GM18502 (cell line): ENCODE measurements at regions not wholly inside any gene's neighbourhood (a gene's known extent, or its start where the extent isn't known, plus 50 kb on each side); places are given as distances from the start of the nearest gene placed in this dataset.

Experiments
- ATAC-seq: cut with Tn5 transposase; IDR thresholded peaks from one replicate; pipeline ENCODE4 v1.9.1; 2021; ENCODE audit warnings: mild to moderate bottlenecking; ENCODE audit not compliant: unreplicated experiment, poor library complexity

DNA sequence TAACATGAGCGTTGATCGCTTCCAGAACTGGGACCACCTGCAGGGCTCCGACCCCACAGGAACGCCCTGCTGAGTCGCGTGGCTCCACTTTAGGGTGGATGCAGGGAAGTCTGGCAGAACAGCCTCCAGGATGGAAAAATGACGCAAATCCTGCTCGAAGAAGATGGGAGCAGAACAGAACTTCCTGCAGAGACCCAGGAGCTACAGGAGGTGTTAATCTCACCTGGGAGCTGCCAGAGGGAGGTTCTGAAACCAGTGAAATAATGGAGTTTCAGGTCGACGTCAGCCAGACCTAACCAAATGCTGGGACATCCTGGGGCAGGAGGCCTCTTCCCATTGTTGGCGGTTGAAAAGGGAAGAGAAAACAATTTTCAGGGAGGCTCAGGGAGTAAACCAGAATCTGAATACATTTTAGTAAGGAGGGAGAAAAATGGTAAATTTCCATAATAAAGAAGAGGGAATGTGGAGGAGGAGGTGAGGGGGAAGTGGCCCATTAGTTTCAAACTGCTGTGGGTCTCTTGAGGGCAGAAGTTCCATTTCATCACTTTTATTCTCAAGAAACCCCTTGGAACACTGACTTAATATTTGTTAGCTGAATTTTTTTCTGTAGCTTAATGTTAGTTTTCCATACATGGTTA is 558.4 kb upstream of the CDH4 start:
- ATAC-seq, result no peak

DNA sequence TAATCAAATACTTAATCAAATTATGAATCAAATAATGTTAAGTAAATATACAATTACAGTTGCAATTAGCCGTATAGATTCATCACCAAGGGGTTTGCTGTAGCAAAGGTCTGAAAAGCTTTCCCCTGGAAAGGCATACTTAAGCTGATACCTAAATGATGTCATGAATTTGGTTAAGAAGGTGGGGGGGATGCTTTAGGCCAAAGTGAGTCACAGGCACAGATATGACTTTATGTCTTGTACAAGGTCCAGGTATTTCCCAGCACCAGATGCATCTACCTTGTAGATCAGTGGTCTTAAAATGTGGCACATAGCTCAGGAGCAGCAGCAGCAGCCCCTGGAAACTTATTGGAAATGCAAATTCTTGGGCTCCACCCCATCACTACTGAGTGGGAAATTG is 557.3 kb upstream of the CDH4 start:
- no peak for ATAC-seq

DNA sequence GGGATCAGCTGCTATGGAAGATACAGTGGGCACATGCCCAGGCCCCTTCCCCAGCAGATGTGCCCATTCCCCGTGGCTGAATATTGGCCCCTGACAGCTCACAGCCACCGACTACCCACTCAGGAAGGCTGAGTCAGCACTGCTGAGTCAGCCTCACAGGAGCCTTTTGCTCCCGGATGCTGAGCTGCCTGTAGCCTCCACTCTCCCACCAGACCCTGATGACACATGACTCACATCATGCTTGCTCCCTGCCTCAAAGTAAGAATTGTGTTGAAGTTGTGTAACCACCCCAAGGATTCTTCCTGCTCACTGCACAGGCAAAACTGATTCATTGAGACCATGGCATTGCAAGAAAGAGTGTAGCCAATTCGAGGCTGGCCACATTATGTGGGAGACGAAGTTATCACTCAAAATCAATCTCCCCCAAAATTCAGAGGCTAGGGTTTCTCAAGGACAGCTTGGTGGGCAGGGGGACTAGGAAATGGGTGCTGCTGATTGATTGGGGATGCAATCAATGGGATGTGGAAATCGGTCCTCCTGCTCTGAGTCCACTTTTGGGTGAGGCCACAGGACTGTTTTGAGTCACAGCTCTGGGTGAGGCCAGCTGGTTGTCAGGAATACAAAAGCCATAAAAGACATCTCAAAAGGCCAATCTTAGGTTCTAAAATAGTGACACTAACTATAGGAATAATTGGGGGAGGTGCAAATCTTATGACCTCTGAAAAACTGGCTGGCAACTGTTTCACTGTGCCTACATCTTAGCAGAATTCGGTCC is 556.6 kb upstream of the CDH4 start:
- ATAC-seq, result no peak

DNA sequence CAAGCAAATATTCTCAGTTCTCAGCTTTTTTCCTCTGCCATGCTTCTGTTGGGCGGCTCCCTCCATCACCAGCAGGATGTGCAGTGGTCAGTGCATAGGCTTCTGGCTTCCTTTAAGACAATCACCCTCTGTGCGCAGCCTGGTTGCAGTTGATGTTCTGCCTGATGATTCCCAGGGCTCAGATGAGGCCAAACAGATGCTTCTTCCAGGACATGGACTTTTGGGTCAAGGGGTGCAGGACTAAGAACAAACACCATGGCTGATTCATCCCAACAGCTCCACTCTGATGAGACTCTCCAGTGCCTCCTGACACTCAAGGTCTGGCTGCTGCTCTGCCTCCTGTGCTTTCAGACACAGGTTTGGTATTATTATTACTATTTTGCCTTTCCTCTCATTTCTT is 554.8 kb upstream of the CDH4 start:
- ATAC-seq, result no peak

GRCh38 chr20:60700728-60701127 is 551.3 kb upstream of the CDH4 start:
- no peak for ATAC-seq

GRCh38 chr20:60704147-60704546 is 547.9 kb upstream of the CDH4 start:
- ATAC-seq, result no peak

GRCh38 chr20:60713396-60713795 is 538.7 kb upstream of the CDH4 start:
- ATAC-seq, result no peak

- no peak for ATAC-seq
These were observed 536.9 kb upstream of the CDH4 start for GRCh38 chr20:60715172-60715571.

GRCh38 chr20:60718743-60719480 is 533.1 kb upstream of the CDH4 start:
- ATAC-seq, result no peak

GRCh38 chr20:60725311-60725906 is 526.7 kb upstream of the CDH4 start:
- ATAC-seq, result no peak

DNA sequence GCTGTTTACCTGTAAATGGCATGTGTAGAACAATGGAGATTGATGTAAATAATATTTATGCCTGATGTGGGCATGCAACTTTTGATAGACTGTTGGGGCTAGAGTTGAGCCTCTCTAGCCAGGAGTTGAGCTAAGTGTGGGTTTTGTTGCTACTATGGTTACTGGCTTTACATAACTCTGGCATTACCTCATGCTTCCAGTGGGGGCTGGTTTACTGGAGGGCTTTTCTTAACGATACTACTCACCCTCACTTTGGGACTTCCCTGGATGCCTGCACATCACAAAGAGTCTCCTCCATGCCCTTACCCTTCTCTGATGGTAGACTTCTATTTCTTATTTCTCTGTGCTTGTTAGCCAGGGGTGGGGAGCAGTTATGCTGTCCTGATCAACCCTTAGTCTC is 524.6 kb upstream of the CDH4 start:
- ATAC-seq, result no peak

DNA sequence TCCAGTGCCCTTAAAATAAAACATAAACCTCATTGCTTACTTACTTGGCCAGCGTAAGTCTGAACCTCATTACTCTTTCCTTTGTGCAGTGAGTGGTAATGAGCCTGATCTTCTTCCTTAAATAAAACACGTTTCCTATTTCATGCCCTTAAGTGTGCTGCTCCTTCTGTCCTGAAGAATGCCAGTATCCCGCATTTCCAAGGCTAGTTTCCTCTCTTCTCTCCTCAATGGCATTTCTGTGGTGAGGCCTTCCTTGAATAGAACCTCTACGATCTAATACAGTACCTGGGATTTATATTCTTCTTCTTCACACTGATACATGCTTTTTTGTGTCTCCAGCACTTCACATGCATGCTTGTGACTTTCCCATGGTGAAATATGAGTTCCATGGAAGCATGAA is 523.4 kb upstream of the CDH4 start:
- no peak for ATAC-seq

GRCh38 chr20:60729135-60729900 is 522.7 kb upstream of the CDH4 start:
- no peak for ATAC-seq

GRCh38 chr20:60732322-60732721 is 519.7 kb upstream of the CDH4 start:
- ATAC-seq, result no peak

DNA sequence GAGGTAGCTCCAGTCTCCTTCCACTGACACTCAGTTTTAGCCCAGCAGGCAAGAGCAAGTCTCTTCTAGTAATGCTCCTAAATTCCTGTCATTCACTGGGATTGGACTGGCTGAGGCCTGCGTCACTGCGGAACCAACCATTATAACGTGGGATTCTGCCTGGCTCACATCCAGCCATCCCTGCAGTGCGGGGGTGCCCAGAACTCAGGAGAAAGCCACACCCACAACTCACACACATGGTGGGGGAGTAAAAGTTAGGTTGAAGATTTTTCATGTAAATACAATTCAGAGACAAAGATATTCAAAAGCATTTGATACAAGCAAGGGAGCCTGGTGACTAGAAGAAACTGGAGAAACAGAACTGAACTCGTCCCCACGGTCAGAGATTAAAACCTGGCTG is 504.0 kb upstream of the CDH4 start:
- no peak for ATAC-seq

DNA sequence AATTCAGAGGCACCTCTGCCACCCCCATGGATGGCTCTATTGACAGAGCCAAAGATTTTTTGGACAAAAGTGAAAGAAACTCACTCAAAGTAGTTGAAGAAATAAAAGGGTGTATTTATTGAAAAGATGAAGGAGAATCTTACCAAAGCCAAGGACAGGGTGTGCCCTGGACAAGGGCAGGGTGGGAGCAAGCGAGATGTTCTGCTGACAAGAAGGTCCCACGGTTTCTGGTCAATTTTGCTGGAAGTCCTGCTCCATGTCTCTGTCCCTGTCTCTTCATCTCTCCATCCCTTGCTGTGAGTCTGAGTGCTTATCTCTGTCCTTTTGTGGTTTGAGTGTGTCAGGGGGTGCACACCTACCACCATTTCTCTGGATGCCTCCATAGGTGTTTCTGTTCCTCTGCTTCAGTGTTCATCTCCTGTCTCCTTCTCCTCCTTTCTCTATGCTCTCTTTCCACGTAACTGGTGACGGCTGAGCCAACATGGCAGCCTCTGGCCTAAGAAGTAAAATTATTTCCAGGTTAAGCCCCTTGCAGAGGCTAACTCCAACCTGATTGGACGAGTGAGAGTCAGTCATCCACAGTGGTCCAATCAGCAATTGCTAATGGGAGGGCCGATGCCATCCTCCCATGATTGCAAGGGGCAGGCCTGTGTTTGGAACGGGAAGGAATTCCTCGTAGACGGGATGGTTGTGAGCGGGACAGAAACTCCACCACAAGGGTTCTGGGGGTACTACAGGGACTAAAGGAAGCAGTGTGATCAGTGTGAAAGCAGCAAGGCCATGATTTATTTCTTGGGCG is 502.1 kb upstream of the CDH4 start:
- no peak for ATAC-seq

DNA sequence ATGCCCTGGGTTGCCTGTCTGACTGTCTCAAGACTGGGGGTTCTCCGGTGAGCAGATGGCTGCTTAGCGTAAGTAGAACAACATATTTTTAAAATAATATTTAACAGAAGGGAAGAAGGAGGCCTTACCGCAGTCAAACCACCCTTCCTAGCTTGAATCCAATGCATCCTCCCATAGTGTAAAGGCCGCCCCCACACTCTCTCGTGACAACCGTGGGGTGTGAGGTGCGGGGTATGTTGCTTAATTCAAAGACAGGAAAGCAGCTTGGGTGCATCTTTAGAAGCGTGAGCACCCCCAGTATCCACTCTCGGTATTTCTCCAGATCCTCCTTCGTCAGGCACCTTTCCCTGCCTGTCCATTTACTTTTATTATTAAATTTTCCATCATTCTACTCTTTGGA is 501.2 kb upstream of the CDH4 start:
- ATAC-seq, result no peak

DNA sequence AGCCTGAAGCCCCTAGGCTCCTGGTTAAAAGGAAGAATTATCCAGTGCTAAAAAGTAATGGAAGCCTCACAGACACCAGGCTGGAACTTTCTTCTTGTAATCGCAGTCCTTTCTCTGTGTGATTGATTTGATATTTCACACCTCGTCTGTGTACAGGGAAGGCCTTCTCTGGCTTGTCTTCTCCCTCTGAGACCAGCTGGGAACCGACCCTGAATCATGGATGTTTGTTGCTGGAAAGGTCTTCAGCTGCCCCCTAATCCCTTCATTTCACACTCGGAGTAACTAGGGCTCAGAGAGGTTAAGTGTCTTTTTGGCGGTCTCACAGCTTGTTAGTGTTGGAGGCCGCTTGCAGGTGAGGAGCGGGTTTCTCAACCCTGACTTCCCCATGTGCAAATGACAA is 500.2 kb upstream of the CDH4 start:
- no peak for ATAC-seq

DNA sequence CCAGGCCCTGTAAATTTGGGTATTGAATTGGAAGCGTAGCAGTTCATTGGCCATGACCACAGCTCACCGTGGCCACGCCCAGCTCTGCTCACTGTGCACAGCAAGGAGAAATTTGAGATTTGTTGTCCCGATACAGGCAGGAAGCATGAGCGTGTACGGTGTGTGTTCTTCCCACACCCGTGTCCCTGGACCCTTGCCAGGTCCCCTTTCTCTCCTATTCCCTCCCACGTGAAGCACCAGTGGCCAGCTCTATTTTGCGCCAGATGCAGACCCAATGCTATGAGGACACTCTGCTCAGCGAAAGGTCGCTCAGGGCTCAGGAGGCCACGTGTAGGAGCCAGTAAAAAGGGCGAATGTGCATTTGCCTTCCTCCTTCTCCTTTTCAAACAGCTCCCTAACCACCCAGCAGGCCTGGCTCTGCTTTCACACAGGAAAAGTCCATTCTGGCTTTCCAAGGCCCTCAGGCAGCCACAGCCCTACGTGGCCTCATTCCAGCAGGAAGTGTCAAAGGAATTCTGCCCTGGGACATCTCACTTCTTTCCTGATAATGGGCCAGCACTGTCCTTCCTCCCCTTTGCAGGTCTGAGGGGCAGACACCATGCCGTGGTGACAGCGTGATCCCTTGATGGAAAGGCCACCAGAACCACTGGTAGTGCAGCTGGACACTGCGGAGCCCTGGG is 499.2 kb upstream of the CDH4 start:
- no peak for ATAC-seq
